WI38 (cell line): ENCODE measurements at regions not wholly inside any gene's neighbourhood (a gene's known extent, or its start where the extent isn't known, plus 50 kb on each side); places are given as distances from the start of the nearest gene placed in this dataset.

Experiments used
- H3K4me3 ChIP-seq: 2 replicates; pipeline ENCODE4 v1.5.1; 2011; ENCODE audit warnings: low read depth, mild to moderate bottlenecking, control low read depth, low read length
- TF ChIP-seq, protein P1 (sequence below): IDR thresholded peaks from 2 replicates; pipeline ENCODE4 v1.5.1; 2012; ENCODE audit warnings: low read depth, mild to moderate bottlenecking, control low read depth, low read length

DNA sequence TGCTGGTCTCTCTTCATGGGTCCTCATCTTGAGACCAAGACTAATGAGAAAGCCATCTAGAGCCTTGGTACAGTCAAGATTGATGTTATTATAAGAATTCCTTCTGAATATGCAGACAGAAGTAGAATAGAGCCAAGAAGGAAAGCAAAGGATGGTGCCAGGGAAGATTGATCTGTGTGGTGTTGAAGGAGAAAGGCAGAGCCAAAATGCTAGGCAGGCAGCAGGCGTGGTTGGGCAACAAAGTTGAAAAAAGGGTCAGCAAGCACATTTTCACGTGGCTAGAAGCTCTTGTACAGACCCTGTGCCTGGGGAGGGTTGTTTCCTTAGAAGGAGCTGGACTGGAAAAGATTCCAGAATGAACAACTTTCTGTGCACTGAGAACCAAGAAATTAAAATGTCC lies 319.7 kb upstream of the ARGLU1 start:
- TF ChIP-seq, protein P1, sequence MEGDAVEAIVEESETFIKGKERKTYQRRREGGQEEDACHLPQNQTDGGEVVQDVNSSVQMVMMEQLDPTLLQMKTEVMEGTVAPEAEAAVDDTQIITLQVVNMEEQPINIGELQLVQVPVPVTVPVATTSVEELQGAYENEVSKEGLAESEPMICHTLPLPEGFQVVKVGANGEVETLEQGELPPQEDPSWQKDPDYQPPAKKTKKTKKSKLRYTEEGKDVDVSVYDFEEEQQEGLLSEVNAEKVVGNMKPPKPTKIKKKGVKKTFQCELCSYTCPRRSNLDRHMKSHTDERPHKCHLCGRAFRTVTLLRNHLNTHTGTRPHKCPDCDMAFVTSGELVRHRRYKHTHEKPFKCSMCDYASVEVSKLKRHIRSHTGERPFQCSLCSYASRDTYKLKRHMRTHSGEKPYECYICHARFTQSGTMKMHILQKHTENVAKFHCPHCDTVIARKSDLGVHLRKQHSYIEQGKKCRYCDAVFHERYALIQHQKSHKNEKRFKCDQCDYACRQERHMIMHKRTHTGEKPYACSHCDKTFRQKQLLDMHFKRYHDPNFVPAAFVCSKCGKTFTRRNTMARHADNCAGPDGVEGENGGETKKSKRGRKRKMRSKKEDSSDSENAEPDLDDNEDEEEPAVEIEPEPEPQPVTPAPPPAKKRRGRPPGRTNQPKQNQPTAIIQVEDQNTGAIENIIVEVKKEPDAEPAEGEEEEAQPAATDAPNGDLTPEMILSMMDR, result no peak
- H3K4me3 ChIP-seq, result no peak overlapping the region

DNA sequence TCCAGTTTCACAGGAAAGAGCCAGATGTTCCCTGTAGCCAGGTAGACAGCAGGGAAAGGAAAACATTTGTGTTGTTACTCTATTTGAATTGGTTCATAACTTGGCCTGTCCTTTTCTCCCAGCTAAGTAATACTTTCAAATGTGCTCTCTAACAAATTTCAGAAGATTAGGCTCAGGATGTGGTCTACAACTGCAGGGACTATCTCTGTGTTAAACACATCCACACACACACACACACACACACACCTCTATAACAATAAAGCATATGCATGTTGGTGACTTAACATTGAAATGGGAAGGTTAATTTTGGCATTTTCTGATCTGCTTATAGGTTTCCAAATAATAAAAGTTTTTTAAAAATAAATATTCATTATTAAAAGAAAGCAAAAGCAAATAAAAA lies 316.0 kb upstream of the ARGLU1 start:
- TF ChIP-seq, protein P1, result no peak
- H3K4me3 ChIP-seq, result no peak overlapping the region

DNA sequence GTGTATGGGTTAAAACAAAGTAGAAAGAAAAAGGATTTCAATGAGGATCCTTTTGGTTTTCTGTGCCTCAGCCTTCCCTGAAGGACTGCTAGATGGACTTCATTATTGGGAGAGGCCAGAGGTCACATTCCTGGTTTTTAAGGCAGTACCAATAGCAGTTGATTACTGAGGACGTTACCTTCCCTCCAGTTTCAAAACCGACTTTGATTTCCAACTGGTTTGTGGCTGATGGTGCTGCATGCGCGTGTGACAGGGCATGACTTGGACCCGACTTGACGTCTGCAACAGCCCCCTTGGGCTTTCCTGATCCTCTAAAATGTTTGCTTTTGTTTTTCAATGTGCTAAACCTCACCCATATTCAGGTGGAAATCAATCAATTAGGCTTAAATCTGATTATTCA lies 314.3 kb upstream of the ARGLU1 start:
- TF ChIP-seq, protein P1, result no peak
- no peak overlapping the region for H3K4me3 ChIP-seq

DNA sequence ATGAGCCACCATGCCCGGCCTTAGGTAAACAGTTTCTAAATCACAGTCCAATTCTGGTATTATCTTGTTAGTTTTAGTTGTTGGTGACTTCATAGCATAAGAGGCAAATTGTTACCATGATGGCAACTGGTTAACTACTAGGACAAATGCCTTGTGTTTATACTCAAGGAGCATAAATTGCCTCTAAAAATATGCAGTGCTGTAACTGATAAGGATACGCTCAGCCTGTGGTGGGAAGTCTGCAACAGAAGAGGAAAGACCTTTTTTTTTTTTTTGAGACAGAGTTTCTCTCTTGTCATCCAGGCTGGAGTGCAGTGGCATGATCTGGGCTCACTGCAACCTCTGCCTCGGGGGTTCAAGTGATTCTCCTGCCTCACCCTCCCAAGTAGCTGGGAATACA lies 311.9 kb upstream of the ARGLU1 start:
- no peak overlapping the region for H3K4me3 ChIP-seq
- TF ChIP-seq, protein P1, result no peak

DNA sequence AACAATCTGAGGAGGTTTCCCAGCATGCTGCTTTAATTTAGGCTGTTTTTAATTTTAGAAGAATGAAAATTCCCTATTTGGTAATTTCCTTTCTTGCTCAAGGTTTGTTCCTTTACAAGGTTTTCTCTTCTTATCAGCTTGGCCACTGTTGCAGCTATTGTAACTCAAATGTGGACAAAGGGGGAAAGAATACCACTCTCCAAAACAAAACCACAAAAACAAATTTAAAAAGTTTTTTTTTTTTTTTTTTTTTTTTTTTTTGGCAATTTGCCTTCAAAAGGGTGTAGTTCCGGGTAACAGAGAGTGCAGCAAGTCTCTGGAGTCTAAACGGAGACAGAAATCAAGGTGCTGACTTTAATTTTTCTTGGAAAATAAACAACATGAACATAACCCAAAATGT lies 306.4 kb upstream of the ARGLU1 start:
- no peak overlapping the region for H3K4me3 ChIP-seq
- TF ChIP-seq, protein P1, result no peak

DNA sequence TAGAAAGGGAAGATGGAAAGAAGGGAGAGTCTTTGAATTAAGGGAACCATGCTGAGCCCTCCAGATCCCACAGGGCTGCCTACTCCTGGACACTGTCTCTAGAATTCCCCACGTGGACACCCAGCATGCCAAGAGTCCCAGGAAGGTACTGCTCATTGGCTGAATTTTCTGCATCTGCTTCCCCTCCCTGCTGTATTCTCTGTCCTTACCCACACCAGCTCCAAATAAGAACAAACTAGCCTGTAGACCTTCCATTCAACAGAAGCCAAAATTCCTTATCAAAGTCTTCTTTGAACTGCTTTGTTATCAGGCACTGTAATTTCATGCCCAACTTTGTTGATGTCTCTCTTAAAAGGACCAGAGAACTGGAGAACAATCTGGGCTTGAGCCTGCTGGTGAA lies 305.9 kb upstream of the ARGLU1 start:
- no peak overlapping the region for H3K4me3 ChIP-seq

DNA sequence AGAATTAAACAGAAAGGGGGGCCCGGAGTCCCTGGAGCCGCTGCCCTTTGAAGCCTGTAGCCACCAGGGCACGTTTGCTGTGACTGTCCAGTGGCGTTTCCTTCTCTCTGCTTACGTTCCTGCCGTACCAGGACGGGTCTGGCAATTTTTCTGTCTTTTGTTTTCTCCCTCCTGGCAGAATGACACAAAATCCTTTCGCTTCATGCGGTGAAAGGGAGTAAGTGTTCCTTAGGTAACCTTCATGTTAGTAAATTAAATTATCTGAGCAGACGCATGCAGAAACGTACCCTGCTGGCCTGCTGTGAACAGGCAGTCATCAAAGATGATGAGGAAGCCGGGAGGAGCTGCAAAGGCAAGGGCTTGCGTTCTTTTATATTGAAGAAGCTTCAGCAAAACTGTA lies 299.3 kb upstream of the ARGLU1 start:
- TF ChIP-seq, protein P1, result no peak
- no peak overlapping the region for H3K4me3 ChIP-seq

More for the DNA sequence above, 305.9 kb upstream of the ARGLU1 start:
- TF ChIP-seq, protein P1, result no peak
